Liver (tissue), 3 donors: ENCODE measurements at regions not wholly inside any gene's neighbourhood (a gene's known extent, or its start where the extent isn't known, plus 50 kb on each side); places are given as distances from the start of the nearest gene placed in this dataset.

Experiments used
- ATF3 ChIP-seq: IDR thresholded peaks from 2 replicates; pipeline ENCODE4 v1.6.1; 2016; ENCODE audit warnings: antibody characterized with exemption
- EGR1 ChIP-seq, 2 donors: IDR thresholded peaks; 2 replicates each; pipeline ENCODE4 v1.6.1; 2016 to 2018; ENCODE audit warnings: antibody characterized with exemption in 2 of 2, low read depth in 2 of 2
- FOXA1 ChIP-seq: IDR thresholded peaks from 2 replicates; pipeline ENCODE4 v1.6.1; 2016; ENCODE audit warnings: antibody characterized with exemption
- RAD21 ChIP-seq, 2 donors: IDR thresholded peaks; 2 replicates each; pipeline ENCODE4 v1.6.1; 2016; ENCODE audit warnings: antibody characterized with exemption in 2 of 2, mild to moderate bottlenecking in 2 of 2
- SP1 ChIP-seq: IDR thresholded peaks from 2 replicates; pipeline ENCODE4 v1.6.1; 2018; ENCODE audit warnings: antibody characterized with exemption, mild to moderate bottlenecking
- TAF1 ChIP-seq: conservative IDR thresholded peaks from 2 replicates; pipeline ENCODE4 v1.6.1; 2016; ENCODE audit warnings: antibody characterized with exemption, mild to moderate bottlenecking
- TF ChIP-seq, protein P1 (sequence below): fragments of 150-350 bp; IDR thresholded peaks from 2 replicates; pipeline ENCODE4 v1.5.1; 2017; ENCODE audit warnings: improper control_type of control experiment, low read depth, low read length; ENCODE audit not compliant: missing input control
- TF ChIP-seq, protein P2 (sequence below): IDR thresholded peaks from 2 replicates; pipeline ENCODE4 v1.6.1; 2016; ENCODE audit warnings: antibody characterized with exemption, mild to moderate bottlenecking
- TF ChIP-seq, protein P3 (sequence below): IDR thresholded peaks from 2 replicates; pipeline ENCODE4 v1.6.1; 2016; ENCODE audit warnings: antibody characterized with exemption
- donor health status: healthy.
- donor health status: healthy.

DNA sequence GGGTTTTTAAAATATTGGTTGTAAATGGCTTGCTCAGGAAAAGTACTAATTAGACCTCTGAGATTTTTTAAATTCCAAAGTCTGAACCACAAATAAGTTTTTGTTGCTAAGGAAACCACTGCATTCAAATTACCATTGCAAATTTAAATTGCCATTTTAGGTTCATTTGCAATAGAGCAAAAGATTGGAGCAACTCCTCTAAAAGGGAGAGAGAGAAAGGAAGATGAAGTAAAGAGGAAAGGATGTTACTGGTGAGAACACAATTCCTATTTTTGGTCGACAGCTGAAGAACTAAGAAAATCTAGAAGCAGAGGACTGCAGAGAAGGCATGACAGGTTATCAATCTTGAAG lies 74.9 kb downstream of the FOXI3 start:
- TF ChIP-seq EGR1 (IDR thresholded peaks at IDR 0.05; ENCODE audit: low read depth in 2 of 2): no peak
- TF ChIP-seq, protein P1, sequence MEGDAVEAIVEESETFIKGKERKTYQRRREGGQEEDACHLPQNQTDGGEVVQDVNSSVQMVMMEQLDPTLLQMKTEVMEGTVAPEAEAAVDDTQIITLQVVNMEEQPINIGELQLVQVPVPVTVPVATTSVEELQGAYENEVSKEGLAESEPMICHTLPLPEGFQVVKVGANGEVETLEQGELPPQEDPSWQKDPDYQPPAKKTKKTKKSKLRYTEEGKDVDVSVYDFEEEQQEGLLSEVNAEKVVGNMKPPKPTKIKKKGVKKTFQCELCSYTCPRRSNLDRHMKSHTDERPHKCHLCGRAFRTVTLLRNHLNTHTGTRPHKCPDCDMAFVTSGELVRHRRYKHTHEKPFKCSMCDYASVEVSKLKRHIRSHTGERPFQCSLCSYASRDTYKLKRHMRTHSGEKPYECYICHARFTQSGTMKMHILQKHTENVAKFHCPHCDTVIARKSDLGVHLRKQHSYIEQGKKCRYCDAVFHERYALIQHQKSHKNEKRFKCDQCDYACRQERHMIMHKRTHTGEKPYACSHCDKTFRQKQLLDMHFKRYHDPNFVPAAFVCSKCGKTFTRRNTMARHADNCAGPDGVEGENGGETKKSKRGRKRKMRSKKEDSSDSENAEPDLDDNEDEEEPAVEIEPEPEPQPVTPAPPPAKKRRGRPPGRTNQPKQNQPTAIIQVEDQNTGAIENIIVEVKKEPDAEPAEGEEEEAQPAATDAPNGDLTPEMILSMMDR: no peak
- no peak for TF ChIP-seq RAD21 (IDR thresholded peaks at IDR 0.05)
- no peak for TF ChIP-seq SP1
- TF ChIP-seq, protein P2, sequence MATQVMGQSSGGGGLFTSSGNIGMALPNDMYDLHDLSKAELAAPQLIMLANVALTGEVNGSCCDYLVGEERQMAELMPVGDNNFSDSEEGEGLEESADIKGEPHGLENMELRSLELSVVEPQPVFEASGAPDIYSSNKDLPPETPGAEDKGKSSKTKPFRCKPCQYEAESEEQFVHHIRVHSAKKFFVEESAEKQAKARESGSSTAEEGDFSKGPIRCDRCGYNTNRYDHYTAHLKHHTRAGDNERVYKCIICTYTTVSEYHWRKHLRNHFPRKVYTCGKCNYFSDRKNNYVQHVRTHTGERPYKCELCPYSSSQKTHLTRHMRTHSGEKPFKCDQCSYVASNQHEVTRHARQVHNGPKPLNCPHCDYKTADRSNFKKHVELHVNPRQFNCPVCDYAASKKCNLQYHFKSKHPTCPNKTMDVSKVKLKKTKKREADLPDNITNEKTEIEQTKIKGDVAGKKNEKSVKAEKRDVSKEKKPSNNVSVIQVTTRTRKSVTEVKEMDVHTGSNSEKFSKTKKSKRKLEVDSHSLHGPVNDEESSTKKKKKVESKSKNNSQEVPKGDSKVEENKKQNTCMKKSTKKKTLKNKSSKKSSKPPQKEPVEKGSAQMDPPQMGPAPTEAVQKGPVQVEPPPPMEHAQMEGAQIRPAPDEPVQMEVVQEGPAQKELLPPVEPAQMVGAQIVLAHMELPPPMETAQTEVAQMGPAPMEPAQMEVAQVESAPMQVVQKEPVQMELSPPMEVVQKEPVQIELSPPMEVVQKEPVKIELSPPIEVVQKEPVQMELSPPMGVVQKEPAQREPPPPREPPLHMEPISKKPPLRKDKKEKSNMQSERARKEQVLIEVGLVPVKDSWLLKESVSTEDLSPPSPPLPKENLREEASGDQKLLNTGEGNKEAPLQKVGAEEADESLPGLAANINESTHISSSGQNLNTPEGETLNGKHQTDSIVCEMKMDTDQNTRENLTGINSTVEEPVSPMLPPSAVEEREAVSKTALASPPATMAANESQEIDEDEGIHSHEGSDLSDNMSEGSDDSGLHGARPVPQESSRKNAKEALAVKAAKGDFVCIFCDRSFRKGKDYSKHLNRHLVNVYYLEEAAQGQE: no peak
- TF ChIP-seq, protein P3, sequence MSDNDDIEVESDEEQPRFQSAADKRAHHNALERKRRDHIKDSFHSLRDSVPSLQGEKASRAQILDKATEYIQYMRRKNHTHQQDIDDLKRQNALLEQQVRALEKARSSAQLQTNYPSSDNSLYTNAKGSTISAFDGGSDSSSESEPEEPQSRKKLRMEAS: no peak
- no peak for TF ChIP-seq ATF3
- TF ChIP-seq TAF1: no peak
- no peak for TF ChIP-seq FOXA1
